Right ventricle myocardium inferior (tissue), 1 donor: ENCODE measurements at regions not wholly inside any gene's neighbourhood (a gene's known extent, or its start where the extent isn't known, plus 50 kb on each side); places are given as distances from the start of the nearest gene placed in this dataset.

Source experiments
- ATAC-seq: fragments of 200-7000 bp; cut with Tn5 transposase; one replicate; pipeline ENCODE4 v1.9.1; 2020; ENCODE audit warnings: mild to moderate bottlenecking, moderate library complexity
- DNase-seq: peaks from one replicate; pipeline ENCODE4 v3.0.0; 2021; ENCODE audit errors: missing footprints
- intact Hi-C: fragments of 100-400 bp; cut with DNase I; formaldehyde crosslinking; loops from one replicate; pipeline ENCODE4 v1.11.0; 2022
- donor health status: DM: no; HTN: yes; CAD: no; lungs with severe emphysema.

- ATAC-seq (no peak), DNase-seq (no peak)
- intact Hi-C loops = no loop called here
Observed at GRCh38 chr3:116912116-116912515, 202.5 kb downstream of the TUSC7 start.

- intact Hi-C loops = no loop called here
- ATAC-seq (no peak), DNase-seq (no peak)
Observed at GRCh38 chr3:116914004-116914403, 204.4 kb downstream of the TUSC7 start.

GRCh38 chr3:116916836-116917235 lies 207.3 kb downstream of the TUSC7 start:
- intact Hi-C loops = no loop called here
- no peak for ATAC-seq
- DNase-seq = no peak

- ATAC-seq = no peak
- intact Hi-C loops = no loop called here
Observed at GRCh38 chr3:116920826-116921610, 211.4 kb downstream of the TUSC7 start.

GRCh38 chr3:116927918-116928317 lies 218.3 kb downstream of the TUSC7 start:
- no peak for DNase-seq
- no peak for ATAC-seq
- intact Hi-C loops = no loop called here

More at GRCh38 chr3:116920826-116921610, 211.4 kb downstream of the TUSC7 start:
- DNase-seq = no peak

- DNase-seq = no peak
- ATAC-seq = no peak
- intact Hi-C loops = no loop called here
Observed at GRCh38 chr3:116929505-116930222, 220.1 kb downstream of the TUSC7 start.

GRCh38 chr3:116930786-116931185 lies 221.2 kb downstream of the TUSC7 start:
- intact Hi-C loops = no loop called here
- no peak for DNase-seq
- ATAC-seq = no peak

GRCh38 chr3:116939091-116939490 lies 229.5 kb downstream of the TUSC7 start:
- ATAC-seq = no peak
- intact Hi-C loops = no loop called here
- DNase-seq = no peak

- no peak for ATAC-seq
- DNase-seq = no peak
- intact Hi-C loops = no loop called here
Observed at GRCh38 chr3:116939550-116939949, 230.0 kb downstream of the TUSC7 start.

GRCh38 chr3:116940719-116941118 lies 231.1 kb downstream of the TUSC7 start:
- no peak for ATAC-seq
- no peak for DNase-seq
- intact Hi-C loops = no loop called here

- no peak for DNase-seq
- intact Hi-C loops = no loop called here
- ATAC-seq = no peak
Observed at GRCh38 chr3:116946376-116946775, 236.8 kb downstream of the TUSC7 start.

GRCh38 chr3:116947148-116947547 lies 237.6 kb downstream of the TUSC7 start:
- no peak for DNase-seq

GRCh38 chr3:116947809-116948208 lies 238.2 kb downstream of the TUSC7 start:
- no peak for DNase-seq
- no peak for ATAC-seq
- intact Hi-C loops = no loop called here

More at GRCh38 chr3:116947148-116947547, 237.6 kb downstream of the TUSC7 start:
- intact Hi-C loops = no loop called here
- ATAC-seq = no peak

- ATAC-seq (no peak), DNase-seq (no peak)
- intact Hi-C loops = no loop called here
Observed at GRCh38 chr3:116950301-116951055, 240.9 kb downstream of the TUSC7 start.

GRCh38 chr3:116951610-116952009 lies 242.0 kb downstream of the TUSC7 start:
- DNase-seq (no peak), ATAC-seq (no peak)
- intact Hi-C loops = no loop called here

- ATAC-seq (peak; percentile 23), DNase-seq (no peak)
- intact Hi-C loops = no loop called here
Observed at GRCh38 chr3:116958291-116958690, 248.7 kb downstream of the TUSC7 start.

- no peak for ATAC-seq
Observed at GRCh38 chr3:116961106-116961505, 251.5 kb downstream of the TUSC7 start.

GRCh38 chr3:116963802-116964201 lies 254.2 kb downstream of the TUSC7 start:
- ATAC-seq = no peak
- no peak for DNase-seq

More at GRCh38 chr3:116961106-116961505, 251.5 kb downstream of the TUSC7 start:
- no peak for DNase-seq
- intact Hi-C loops = no loop called here

GRCh38 chr3:116966649-116967048 lies 257.1 kb downstream of the TUSC7 start:
- DNase-seq (no peak), ATAC-seq (no peak)
- intact Hi-C loops = no loop called here

More at GRCh38 chr3:116963802-116964201, 254.2 kb downstream of the TUSC7 start:
- intact Hi-C loops = no loop called here
